WERI-Rb-1 (cell line): ENCODE measurements at regions not wholly inside any gene's neighbourhood (a gene's known extent, or its start where the extent isn't known, plus 50 kb on each side); places are given as distances from the start of the nearest gene placed in this dataset.
A peak's percentile ranks its signal among the peaks of the same experiment; 100 is the strongest.

ENCODE experiments used
- DNase-seq: peaks from one replicate; pipeline ENCODE4 v3.0.0-alpha.2; 2020
- H3K27ac ChIP-seq: fragments of 250-450 bp; sonication (Bioruptor Pico); 2 replicates; pipeline ENCODE4 v1.5.1; 2020; ENCODE audit warnings: mild to moderate bottlenecking, moderate library complexity
- H3K27me3 ChIP-seq: fragments of 250-450 bp; sonication (Bioruptor Pico); 2 replicates; pipeline ENCODE4 v1.5.1; 2021; ENCODE audit warnings: mild to moderate bottlenecking, low read depth, moderate library complexity; ENCODE audit not compliant: insufficient read depth, severe bottlenecking
- H3K36me3 ChIP-seq: fragments of 250-450 bp; sonication (Bioruptor Pico); 2 replicates; pipeline ENCODE4 v1.5.1; 2020; ENCODE audit warnings: mild to moderate bottlenecking, moderate library complexity
- H3K4me3 ChIP-seq: 2 replicates; pipeline ENCODE4 v1.5.1; 2011; ENCODE audit warnings: low read depth, mild to moderate bottlenecking, control low read depth, low read length
- H3K9me3 ChIP-seq: fragments of 250-450 bp; sonication (Bioruptor Pico); 2 replicates; pipeline ENCODE4 v1.5.1; 2021; ENCODE audit warnings: mild to moderate bottlenecking, moderate library complexity; ENCODE audit not compliant: severe bottlenecking
- TF ChIP-seq, protein P1 (sequence below): IDR thresholded peaks from 2 replicates; pipeline ENCODE4 v1.5.1; 2011; ENCODE audit warnings: low read depth, mild to moderate bottlenecking, control low read depth, inconsistent platforms, low read length

DNA sequence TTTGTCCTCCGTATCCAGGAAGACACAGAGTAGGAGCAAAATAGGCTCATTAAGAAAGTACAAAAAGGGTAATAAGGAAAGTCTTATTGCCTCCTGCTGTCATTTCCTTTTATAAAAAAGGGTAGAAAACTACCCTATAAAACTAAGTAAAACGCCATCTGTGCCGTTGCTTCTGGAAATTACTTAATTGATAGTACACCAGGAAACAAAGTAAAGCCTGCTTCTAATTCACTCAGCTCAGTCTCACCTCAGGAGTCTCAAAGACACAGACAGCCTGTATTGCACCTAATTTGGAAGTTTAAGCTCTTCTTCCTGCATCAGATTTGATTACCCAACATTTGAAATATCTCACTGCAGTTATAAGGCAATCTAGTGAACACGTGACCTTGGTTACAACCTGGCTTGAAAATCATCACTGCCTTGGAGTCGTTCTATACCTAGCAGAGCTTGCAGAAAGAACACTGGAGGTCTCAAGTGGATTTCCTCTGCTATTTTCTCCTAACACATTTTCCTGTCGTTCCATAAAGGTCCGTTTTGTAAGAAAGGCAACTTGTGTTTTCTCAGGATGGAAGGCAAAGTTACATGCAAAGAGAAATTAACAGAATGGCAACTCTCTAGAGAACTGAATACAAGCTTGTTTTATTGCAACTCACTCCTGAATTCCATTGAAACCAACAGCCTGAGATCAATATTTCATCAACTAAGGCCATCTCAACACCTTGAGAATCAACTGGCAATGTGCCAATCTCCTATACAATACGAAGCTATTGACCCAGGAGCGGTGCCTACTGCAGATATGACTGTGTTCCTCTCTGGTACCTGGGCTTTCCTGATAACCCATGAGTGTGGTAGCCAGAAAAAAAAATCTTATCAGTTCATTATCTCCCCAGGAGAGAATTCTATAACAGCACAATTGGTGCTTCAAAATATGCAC is 203.3 kb upstream of the LMCD1 start:
- peak; percentile 13 for DNase-seq
- TF ChIP-seq, protein P1, sequence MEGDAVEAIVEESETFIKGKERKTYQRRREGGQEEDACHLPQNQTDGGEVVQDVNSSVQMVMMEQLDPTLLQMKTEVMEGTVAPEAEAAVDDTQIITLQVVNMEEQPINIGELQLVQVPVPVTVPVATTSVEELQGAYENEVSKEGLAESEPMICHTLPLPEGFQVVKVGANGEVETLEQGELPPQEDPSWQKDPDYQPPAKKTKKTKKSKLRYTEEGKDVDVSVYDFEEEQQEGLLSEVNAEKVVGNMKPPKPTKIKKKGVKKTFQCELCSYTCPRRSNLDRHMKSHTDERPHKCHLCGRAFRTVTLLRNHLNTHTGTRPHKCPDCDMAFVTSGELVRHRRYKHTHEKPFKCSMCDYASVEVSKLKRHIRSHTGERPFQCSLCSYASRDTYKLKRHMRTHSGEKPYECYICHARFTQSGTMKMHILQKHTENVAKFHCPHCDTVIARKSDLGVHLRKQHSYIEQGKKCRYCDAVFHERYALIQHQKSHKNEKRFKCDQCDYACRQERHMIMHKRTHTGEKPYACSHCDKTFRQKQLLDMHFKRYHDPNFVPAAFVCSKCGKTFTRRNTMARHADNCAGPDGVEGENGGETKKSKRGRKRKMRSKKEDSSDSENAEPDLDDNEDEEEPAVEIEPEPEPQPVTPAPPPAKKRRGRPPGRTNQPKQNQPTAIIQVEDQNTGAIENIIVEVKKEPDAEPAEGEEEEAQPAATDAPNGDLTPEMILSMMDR, result no peak
- Histone ChIP-seq H3K27ac (peak overlapping the region; percentile 74), H3K36me3 (no peaks in the 10 kb centered on the region), H3K4me3 (no peak overlapping the region), H3K27me3 (no peaks in the 10 kb centered on the region), H3K9me3 (no peaks in the 10 kb centered on the region)

DNA sequence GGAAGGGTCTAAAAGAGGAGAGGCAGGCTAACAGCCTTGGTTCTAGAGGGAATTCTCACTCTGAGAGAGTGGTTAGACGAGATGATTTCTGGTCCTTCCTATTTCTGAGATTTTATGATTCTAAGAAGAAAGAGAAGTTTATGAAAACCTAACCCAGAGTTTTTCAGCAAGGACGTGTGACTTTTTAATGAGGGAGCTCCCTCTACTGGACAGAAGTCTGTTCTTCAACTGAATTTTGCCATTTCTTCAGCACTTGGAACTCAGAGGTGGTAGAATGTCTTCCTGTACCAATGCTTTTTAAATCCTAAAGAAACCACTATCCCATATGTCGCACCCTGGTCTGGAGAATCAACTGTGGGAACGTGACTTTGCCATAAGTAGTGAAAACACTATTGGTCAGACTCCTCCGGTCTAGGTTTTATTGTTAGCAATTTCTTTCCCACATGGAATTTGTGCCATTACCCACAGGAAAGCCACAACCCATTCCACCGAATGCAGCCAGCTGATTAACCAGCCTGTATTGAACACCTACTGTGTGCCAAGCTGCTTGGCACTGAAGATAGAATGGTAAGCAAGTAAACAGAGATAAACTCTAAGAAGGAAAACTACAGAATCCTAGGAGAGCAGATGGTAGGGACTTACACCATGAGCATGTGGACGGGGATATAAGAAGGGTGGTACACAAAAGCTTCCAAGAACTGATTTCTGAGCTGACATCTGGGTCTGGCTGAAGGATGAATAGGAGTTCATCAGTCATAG is 199.5 kb upstream of the LMCD1 start:
- H3K27ac ChIP-seq, result peak overlapping the region; percentile 76
- no peaks in the 10 kb centered on the region for H3K36me3 ChIP-seq
- H3K9me3 ChIP-seq, result no peaks in the 10 kb centered on the region
- no peak overlapping the region for H3K4me3 ChIP-seq
- TF ChIP-seq, protein P1, result peak; percentile 60
- DNase-seq, result peak; percentile 29
- H3K27me3 ChIP-seq, result no peaks in the 10 kb centered on the region

DNA sequence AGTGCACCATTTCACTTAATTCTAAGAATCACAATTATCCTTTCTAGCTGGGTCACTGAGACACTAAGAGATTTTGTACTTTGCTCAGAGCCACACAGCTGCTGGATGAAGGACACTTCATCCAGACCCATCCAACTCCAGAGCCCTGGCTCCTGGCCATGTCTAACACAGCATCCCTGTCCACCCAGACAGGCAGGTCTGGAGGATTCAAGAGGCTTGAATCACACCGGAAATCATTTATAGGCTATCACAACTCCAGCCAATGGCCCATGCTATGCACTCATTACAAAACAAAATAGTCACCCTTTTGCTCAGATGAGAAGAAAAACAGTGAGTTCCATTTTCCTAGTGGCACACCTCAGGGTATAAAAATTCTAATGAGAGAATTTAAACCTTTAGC is 198.2 kb upstream of the LMCD1 start:
- H3K27ac ChIP-seq, result no peak overlapping the region
- no peak for DNase-seq

DNA sequence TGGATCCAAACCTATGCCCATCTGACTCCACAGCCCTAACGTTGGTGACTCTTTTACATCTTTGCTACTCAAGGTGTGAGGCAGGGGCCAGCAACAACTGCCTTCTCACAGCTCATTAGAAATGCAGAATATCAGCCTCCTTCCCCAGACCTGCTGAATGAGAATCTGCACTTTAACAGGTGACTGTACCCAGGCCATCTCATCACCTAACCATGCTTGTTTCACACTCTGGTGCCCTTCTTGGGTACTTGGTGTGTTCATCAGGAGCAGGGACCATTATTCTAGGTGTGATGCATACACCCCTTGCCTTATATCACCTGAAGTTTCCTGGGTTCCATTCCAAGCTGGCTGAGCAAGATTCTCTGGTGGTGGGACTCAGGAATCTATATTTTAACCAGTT is 196.3 kb upstream of the LMCD1 start:
- Histone ChIP-seq H3K27ac (no peak overlapping the region), H3K9me3 (peaks cover 12% of the 10 kb centered on the region), H3K4me3 (no peak overlapping the region), H3K27me3 (no peaks in the 10 kb centered on the region), H3K36me3 (no peaks in the 10 kb centered on the region)
- TF ChIP-seq, protein P1, result no peak
- DNase-seq, result no peak

More for the DNA sequence above, 198.2 kb upstream of the LMCD1 start:
- H3K4me3 ChIP-seq, result no peak overlapping the region
- H3K9me3 ChIP-seq, result peaks cover 7% of the 10 kb centered on the region
- H3K27me3 ChIP-seq, result no peaks in the 10 kb centered on the region
- TF ChIP-seq, protein P1, result no peak
- no peaks in the 10 kb centered on the region for H3K36me3 ChIP-seq

DNA sequence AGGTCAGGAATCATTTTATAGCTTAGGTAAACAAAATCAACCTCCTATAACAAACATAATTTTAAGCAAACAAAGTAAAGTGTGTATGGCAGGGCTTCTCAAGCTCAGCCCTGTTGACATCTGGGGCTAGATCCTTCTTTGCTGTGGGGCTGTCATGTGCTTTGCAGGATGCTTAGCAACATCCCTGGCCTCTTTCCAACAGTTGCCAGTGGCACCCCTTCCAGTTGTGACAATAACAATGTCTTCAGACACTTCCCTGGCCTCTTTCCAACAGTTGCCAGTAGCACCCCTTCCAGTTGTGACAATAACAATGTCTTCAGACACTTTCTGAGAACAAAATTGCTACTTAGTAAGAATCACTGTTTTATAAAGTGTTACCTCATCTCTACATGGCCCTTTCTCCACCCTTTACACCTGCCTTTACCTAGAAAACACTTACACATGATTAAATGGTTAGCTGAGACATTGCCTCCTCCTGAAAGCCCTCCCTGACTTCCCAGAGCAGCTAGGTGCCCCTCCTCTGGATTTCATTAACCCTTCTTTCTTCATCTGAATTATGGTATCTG is 194.0 kb upstream of the LMCD1 start:
- Histone ChIP-seq H3K36me3 (no peaks in the 10 kb centered on the region), H3K27ac (no peak overlapping the region), H3K9me3 (peaks cover 12% of the 10 kb centered on the region), H3K4me3 (no peak overlapping the region), H3K27me3 (no peaks in the 10 kb centered on the region)
- no peak for DNase-seq
- TF ChIP-seq, protein P1, result no peak
